CD4-positive, alpha-beta T cell treated with Interleukin-4 for 1 hour (primary cell): ENCODE measurements at regions not wholly inside any gene's neighbourhood (a gene's known extent, or its start where the extent isn't known, plus 50 kb on each side); places are given as distances from the start of the nearest gene placed in this dataset.
"Not testable (repeated sequence)": the region's sequence is repeated elsewhere in the genome, so short reads cannot be mapped to it uniquely, and the experiment has no call there.

Experiments
- DNase-seq, 2 donors: peaks; one replicate each; pipeline ENCODE4 v3.0.0-alpha.2; 2020 to 2022

GRCh38 chr6:28807682-28808280, 116.0 kb downstream of the TRIM27 start:
- no peak for DNase-seq

- no peak for DNase-seq
Observed at GRCh38 chr6:28808383-28808782, 115.4 kb downstream of the TRIM27 start.

- DNase-seq: no peak
Observed at GRCh38 chr6:28809947-28810658, 113.7 kb downstream of the TRIM27 start.

GRCh38 chr6:28810659-28811053, 113.1 kb downstream of the TRIM27 start:
- no peak for DNase-seq

- DNase-seq: no peak
Observed at GRCh38 chr6:28811873-28812272, 111.9 kb downstream of the TRIM27 start.

GRCh38 chr6:28812778-28813569, 110.8 kb downstream of the TRIM27 start:
- DNase-seq: no peak

GRCh38 chr6:28814032-28814976, 109.5 kb downstream of the TRIM27 start:
- DNase-seq: no peak

- no peak for DNase-seq
Observed at GRCh38 chr6:28816339-28816908, 107.4 kb downstream of the TRIM27 start.

- no peak for DNase-seq
Observed at GRCh38 chr6:28816909-28817807, 106.6 kb downstream of the TRIM27 start.

GRCh38 chr6:28817808-28818145, 106.0 kb downstream of the TRIM27 start:
- DNase-seq: no peak

- DNase-seq: no peak
Observed at GRCh38 chr6:28824793-28825731, 98.7 kb downstream of the TRIM27 start.

GRCh38 chr6:28825732-28826293, 98.0 kb downstream of the TRIM27 start:
- DNase-seq: no peak

GRCh38 chr6:28831683-28832082, 92.1 kb downstream of the TRIM27 start:
- not testable (repeated sequence) for DNase-seq

GRCh38 chr6:28836703-28837102, 87.1 kb downstream of the TRIM27 start:
- not testable (repeated sequence) for DNase-seq

- peak; percentile 77 to 91 for DNase-seq
Observed at GRCh38 chr6:28838289-28838633, 85.5 kb downstream of the TRIM27 start.

- DNase-seq: peak; percentile 81 to 83
Observed at GRCh38 chr6:28838634-28839442, 84.9 kb downstream of the TRIM27 start.

- no peak for DNase-seq
Observed at GRCh38 chr6:28839443-28840120, 84.2 kb downstream of the TRIM27 start.

- DNase-seq: no peak
Observed at GRCh38 chr6:28841290-28841689, 82.5 kb downstream of the TRIM27 start.
